Right atrium auricular region (tissue), 2 donors: ENCODE measurements at regions not wholly inside any gene's neighbourhood (a gene's known extent, or its start where the extent isn't known, plus 50 kb on each side); places are given as distances from the start of the nearest gene placed in this dataset.

Experiments used
- DNase-seq: peaks from one replicate; pipeline ENCODE4 v3.0.0-alpha.2; 2019; ENCODE audit warnings: low spot score
- H3K27ac ChIP-seq, 2 donors: fragments of 200-600 bp; sonication (generic); 1 replicate in 1 of 2; 2 replicates in 1 of 2; pipeline ENCODE4 v1.5.1; 2016 to 2019
- H3K27me3 ChIP-seq, 2 donors: fragments of 200-600 bp; sonication (generic); one replicate each; pipeline versions ENCODE4 v1.5.1 to v1.6.0; 2017 to 2019
- H3K36me3 ChIP-seq: fragments of 200-600 bp; sonication (generic); one replicate; pipeline ENCODE4 v1.5.1; 2016
- H3K4me1 ChIP-seq, 2 donors: fragments of 200-600 bp; sonication (generic); one replicate each; pipeline versions ENCODE4 v1.5.1 to v1.6.0; 2017 to 2019
- H3K4me3 ChIP-seq, 2 donors: fragments of 200-600 bp; sonication (generic); 1 replicate in 1 of 2; 2 replicates in 1 of 2; pipeline ENCODE4 v1.5.1; 2017 to 2019; ENCODE audit warnings: mild to moderate bottlenecking in 1 of 2, moderate library complexity in 1 of 2
- H3K9me3 ChIP-seq, 2 donors: fragments of 200-600 bp; sonication (generic); one replicate each; pipeline ENCODE4 v1.5.1; 2019
- CTCF ChIP-seq, 2 donors: fragments of 200-600 bp; sonication (generic); IDR thresholded peaks; one replicate each; pipeline ENCODE4 v1.5.1; 2019; ENCODE audit warnings: antibody characterized with exemption in 2 of 2

GRCh38 chr2:129255610-129256313, 723.7 kb upstream of the RAB6C start:
- Histone ChIP-seq H3K4me3 (no peak overlapping the region), H3K27ac (no peak overlapping the region), H3K9me3 (peaks cover 0 to 19% of the 10 kb centered on the region in 2 donors), H3K4me1 (no peaks in the 10 kb centered on the region), H3K36me3 (no peaks in the 10 kb centered on the region), H3K27me3 (no peaks in the 10 kb centered on the region)
- DNase-seq: no peak
- TF ChIP-seq CTCF (IDR thresholded peaks at IDR 0.05): no peak

- H3K4me1 ChIP-seq: no peaks in the 10 kb centered on the region
- DNase-seq: no peak
- H3K27me3 ChIP-seq: no peaks in the 10 kb centered on the region
- H3K9me3 ChIP-seq: peaks cover 0 to 19% of the 10 kb centered on the region in 2 donors
- no peaks in the 10 kb centered on the region for H3K36me3 ChIP-seq
- no peak for TF ChIP-seq CTCF (IDR thresholded peaks at IDR 0.05)
- no peak overlapping the region for H3K4me3 ChIP-seq
- no peak overlapping the region for H3K27ac ChIP-seq
Measured at GRCh38 chr2:129256642-129257041, 722.8 kb upstream of the RAB6C start.

GRCh38 chr2:129262934-129263333, 716.5 kb upstream of the RAB6C start:
- no peak for TF ChIP-seq CTCF (IDR thresholded peaks at IDR 0.05)

GRCh38 chr2:129263939-129264338, 715.5 kb upstream of the RAB6C start:
- Histone ChIP-seq H3K27me3 (no peaks in the 10 kb centered on the region), H3K36me3 (no peaks in the 10 kb centered on the region), H3K27ac (no peak overlapping the region), H3K4me3 (no peak overlapping the region), H3K9me3 (peaks cover 0 to 30% of the 10 kb centered on the region in 2 donors), H3K4me1 (no peaks in the 10 kb centered on the region)
- no peak for TF ChIP-seq CTCF (IDR thresholded peaks at IDR 0.05)
- DNase-seq: no peak

More at GRCh38 chr2:129262934-129263333, 716.5 kb upstream of the RAB6C start:
- H3K4me3 ChIP-seq: no peak overlapping the region
- no peaks in the 10 kb centered on the region for H3K4me1 ChIP-seq
- peaks cover 0 to 30% of the 10 kb centered on the region in 2 donors for H3K9me3 ChIP-seq
- no peak overlapping the region for H3K27ac ChIP-seq
- H3K36me3 ChIP-seq: no peaks in the 10 kb centered on the region
- H3K27me3 ChIP-seq: no peaks in the 10 kb centered on the region
- DNase-seq: no peak

GRCh38 chr2:129267559-129267958, 711.9 kb upstream of the RAB6C start:
- Histone ChIP-seq H3K4me3 (no peak overlapping the region), H3K9me3 (peaks cover 0 to 35% of the 10 kb centered on the region in 2 donors), H3K36me3 (no peaks in the 10 kb centered on the region), H3K27me3 (no peaks in the 10 kb centered on the region), H3K27ac (no peak overlapping the region), H3K4me1 (no peaks in the 10 kb centered on the region)
- no peak for TF ChIP-seq CTCF (IDR thresholded peaks at IDR 0.05)
- no peak for DNase-seq
